CD4-positive, alpha-beta T cell treated with Interleukin-4 for 4 hours (primary cell): ENCODE measurements at regions not wholly inside any gene's neighbourhood (a gene's known extent, or its start where the extent isn't known, plus 50 kb on each side); places are given as distances from the start of the nearest gene placed in this dataset.

Experiments used
- DNase-seq: peaks from one replicate; pipeline ENCODE4 v3.0.0-alpha.2; 2020

- DNase-seq = no peak
Measured at GRCh38 chr12:22740656-22741355, 115.8 kb downstream of the ETNK1 start.

GRCh38 chr12:22743700-22744099, 118.7 kb downstream of the ETNK1 start:
- DNase-seq = no peak

GRCh38 chr12:22744197-22744596, 119.2 kb downstream of the ETNK1 start:
- DNase-seq = no peak

- DNase-seq = no peak
Measured at GRCh38 chr12:22746720-22747119, 121.7 kb downstream of the ETNK1 start.

- DNase-seq = no peak
Measured at GRCh38 chr12:22755629-22756028, 130.7 kb downstream of the ETNK1 start.

- no peak for DNase-seq
Measured at GRCh38 chr12:22759769-22760674, 135.1 kb downstream of the ETNK1 start.

GRCh38 chr12:22765421-22766130, 140.6 kb downstream of the ETNK1 start:
- no peak for DNase-seq

- DNase-seq = no peak
Measured at GRCh38 chr12:22766911-22767420, 142.0 kb downstream of the ETNK1 start.

- DNase-seq = no peak
Measured at GRCh38 chr12:22781339-22781738, 156.4 kb downstream of the ETNK1 start.

- DNase-seq = no peak
Measured at GRCh38 chr12:22787557-22787956, 162.6 kb downstream of the ETNK1 start.

- DNase-seq = no peak
Measured at GRCh38 chr12:22788913-22789312, 163.9 kb downstream of the ETNK1 start.

GRCh38 chr12:22792138-22792537, 167.2 kb downstream of the ETNK1 start:
- DNase-seq = no peak

GRCh38 chr12:22794017-22794416, 169.0 kb downstream of the ETNK1 start:
- DNase-seq = no peak

GRCh38 chr12:22796941-22797630, 172.1 kb downstream of the ETNK1 start:
- no peak for DNase-seq

GRCh38 chr12:22797701-22798100, 172.7 kb downstream of the ETNK1 start:
- DNase-seq = no peak

- DNase-seq = no peak
Measured at GRCh38 chr12:22798116-22798515, 173.1 kb downstream of the ETNK1 start.

- DNase-seq = no peak
Measured at GRCh38 chr12:22799503-22799902, 174.5 kb downstream of the ETNK1 start.

- no peak for DNase-seq
Measured at GRCh38 chr12:22800332-22800731, 175.4 kb downstream of the ETNK1 start.

- DNase-seq = no peak
Measured at GRCh38 chr12:22802883-22803630, 178.1 kb downstream of the ETNK1 start.

GRCh38 chr12:22803725-22804124, 178.8 kb downstream of the ETNK1 start:
- no peak for DNase-seq

GRCh38 chr12:22808860-22809259, 183.9 kb downstream of the ETNK1 start:
- no peak for DNase-seq

GRCh38 chr12:22810036-22810435, 185.1 kb downstream of the ETNK1 start:
- no peak for DNase-seq
